GM21825 (cell line): ENCODE measurements at regions not wholly inside any gene's neighbourhood (a gene's known extent, or its start where the extent isn't known, plus 50 kb on each side); places are given as distances from the start of the nearest gene placed in this dataset.

Experiments used
- ATAC-seq: cut with Tn5 transposase; IDR thresholded peaks from one replicate; pipeline ENCODE4 v1.9.1; 2021; ENCODE audit warnings: mild to moderate bottlenecking, moderate library complexity; ENCODE audit not compliant: unreplicated experiment

DNA sequence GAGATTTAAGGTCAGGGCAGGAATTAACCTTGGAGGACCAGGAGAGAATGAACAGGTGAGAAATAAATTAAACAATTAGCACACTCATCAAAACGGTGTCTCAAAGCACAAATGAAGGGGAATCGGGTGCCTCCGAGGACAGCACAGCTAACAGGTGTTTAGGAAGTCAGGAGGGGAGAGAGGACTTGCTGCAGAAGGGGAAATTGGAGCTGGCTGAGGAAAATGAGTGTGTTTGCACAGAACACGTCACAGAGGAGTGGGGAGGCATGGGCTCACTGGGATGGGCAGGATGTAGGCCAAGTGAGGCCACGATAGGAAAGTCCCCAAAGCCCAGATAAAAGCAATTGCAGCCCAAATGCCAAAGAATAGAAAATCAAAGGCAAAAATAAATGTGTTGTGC lies 121.7 kb downstream of the ZNF664 start:
- no peak for ATAC-seq

- no peak for ATAC-seq
Observed at GRCh38 chr12:124096109-124096508, 123.1 kb downstream of the ZNF664 start.

- no peak for ATAC-seq
Observed at GRCh38 chr12:124096869-124097434, 123.9 kb downstream of the ZNF664 start.

GRCh38 chr12:124097701-124098100 lies 124.7 kb downstream of the ZNF664 start:
- no peak for ATAC-seq

DNA sequence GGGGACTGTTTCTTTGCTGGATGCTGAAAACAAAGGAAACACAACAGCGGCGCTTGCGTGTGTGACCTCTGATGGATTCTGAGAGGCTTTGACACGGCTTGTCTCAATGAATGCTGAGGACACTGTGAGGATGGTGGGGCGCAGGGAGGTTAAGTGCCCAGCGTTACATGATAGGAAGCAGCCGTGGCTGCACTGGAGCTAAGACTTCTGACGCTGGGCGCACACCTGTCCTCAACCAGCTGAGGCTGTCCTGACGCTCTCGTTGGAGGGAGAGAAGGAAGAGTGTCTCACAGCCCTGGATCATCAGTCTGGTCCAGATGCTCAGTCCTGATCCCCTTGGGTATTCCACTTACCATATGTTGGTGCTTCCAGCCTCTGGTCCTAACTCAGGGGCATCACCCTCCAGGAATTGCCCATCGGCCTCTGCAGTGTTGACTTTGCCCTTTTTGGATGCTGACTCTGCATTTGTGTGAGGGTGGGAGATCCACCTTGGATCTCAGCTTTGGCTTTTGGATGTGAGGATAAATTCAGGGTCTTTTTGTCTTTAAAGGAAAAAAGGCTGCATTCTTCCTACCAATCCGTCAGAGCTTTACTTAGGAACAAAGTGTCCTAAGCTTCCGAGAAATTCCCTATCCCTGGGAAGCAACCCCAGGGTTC lies 125.2 kb downstream of the ZNF664 start:
- no peak for ATAC-seq

- no peak for ATAC-seq
Observed at GRCh38 chr12:124098887-124099286, 125.9 kb downstream of the ZNF664 start.

DNA sequence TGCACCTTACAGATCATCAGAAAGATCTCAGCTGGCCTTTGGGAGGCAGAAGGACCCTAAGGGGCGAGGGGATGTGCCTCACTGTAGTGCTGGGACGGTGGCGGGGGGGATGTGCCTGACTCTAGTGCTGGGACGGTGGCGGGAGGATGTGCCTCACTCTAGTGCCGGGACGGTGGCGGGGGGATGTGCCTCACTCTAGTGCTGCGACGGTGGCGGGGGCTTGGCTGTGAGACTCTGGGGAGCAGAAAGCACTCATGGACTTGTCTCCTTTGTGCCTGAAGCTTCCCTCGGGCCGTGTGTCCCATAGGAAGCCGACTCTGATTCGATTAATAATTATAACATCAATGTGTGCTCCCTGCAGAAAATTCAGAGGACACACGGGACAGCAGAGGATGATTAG lies 126.6 kb downstream of the ZNF664 start:
- ATAC-seq: no peak

DNA sequence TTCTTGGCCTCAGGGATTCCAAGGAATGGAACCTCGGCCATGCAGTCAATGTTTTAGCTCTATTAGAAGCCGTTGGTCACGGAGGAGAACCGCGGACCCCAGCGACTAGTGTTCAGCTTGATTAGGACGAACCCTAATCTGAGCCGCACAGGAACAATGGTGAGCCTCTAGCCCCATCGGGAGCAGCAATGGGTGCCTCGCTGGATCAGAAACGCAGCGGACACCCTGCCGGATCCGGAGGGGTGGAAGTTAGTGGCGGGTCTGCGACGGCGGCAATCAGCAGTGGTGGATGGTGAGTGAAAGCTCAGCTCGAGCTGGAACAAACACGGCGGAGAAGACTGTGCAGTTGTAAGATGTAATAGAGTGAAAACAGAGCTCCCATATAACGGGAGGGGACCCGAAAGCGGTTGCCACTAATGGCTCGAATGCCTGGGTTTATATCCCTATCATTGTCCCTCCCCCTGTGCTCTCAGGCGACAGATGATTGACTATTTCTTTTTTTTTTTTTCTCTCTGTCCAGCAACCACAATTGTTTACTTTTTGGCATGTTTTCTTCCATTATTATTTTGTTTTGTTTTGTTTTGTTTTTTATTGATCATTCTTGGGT lies 127.7 kb downstream of the ZNF664 start:
- ATAC-seq: no peak

DNA sequence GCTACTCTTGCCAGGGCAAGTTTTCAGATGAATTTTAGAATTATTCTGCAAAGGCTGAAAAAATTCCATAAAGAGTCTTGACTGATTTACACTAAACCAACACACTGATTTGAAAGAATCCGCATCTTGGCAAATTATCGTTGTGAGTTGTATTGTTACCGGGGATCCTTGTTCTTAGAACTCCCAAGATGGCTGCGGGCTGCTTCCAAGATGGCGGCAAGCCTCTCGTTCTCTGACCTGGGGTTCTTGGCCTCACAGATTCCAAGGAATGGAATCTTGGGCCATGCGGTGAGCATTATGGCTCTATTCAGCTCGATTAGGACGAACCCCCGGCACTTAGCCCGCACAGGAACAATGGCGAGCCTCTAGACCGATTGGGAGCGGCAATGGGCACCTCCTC lies 132.5 kb downstream of the ZNF664 start:
- no peak for ATAC-seq

- ATAC-seq: no peak
Observed at GRCh38 chr12:124107351-124107750, 134.3 kb downstream of the ZNF664 start.

- no peak for ATAC-seq
Observed at GRCh38 chr12:124109760-124110159, 136.7 kb downstream of the ZNF664 start.

- no peak for ATAC-seq
Observed at GRCh38 chr12:124110372-124110883, 137.4 kb downstream of the ZNF664 start.

DNA sequence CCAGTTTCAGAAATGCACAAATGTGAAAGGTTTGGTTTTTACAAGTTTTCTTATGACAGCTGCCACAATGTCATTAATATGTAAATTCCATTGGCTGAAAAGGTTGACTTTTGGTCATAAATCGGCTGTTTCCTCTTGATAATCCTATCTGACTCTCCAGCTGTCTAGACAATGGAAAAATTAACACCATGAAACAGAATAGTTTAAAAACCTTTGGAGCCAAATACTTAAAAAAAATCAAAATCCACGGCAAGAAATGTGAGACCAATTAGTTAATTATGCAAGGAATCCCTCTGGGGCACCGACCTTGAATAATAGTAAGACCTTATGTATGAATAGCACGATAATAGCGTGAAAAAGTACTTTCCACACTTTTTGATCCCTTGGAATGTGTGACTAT lies 138.0 kb downstream of the ZNF664 start:
- no peak for ATAC-seq

DNA sequence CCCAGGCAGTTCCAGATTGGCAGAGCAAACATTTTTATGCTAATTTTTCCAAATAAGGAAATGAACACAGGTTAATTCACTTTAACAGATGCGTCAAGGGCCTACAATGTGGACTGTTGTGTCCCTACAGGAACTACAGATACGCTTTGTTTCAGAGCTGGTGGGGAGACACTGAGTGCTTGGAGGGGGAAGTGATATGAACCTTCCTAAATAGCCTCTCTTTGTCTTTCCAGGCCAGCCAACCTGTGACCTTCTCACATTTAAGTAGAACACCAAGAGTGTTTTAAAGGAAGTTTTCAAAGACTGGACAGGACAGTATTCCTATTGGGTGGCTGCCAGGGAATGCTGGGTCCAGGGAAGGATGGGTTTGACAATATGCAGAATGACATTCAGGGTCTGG lies 141.3 kb downstream of the ZNF664 start:
- ATAC-seq: no peak

GRCh38 chr12:124115496-124115895 lies 142.5 kb downstream of the ZNF664 start:
- no peak for ATAC-seq

DNA sequence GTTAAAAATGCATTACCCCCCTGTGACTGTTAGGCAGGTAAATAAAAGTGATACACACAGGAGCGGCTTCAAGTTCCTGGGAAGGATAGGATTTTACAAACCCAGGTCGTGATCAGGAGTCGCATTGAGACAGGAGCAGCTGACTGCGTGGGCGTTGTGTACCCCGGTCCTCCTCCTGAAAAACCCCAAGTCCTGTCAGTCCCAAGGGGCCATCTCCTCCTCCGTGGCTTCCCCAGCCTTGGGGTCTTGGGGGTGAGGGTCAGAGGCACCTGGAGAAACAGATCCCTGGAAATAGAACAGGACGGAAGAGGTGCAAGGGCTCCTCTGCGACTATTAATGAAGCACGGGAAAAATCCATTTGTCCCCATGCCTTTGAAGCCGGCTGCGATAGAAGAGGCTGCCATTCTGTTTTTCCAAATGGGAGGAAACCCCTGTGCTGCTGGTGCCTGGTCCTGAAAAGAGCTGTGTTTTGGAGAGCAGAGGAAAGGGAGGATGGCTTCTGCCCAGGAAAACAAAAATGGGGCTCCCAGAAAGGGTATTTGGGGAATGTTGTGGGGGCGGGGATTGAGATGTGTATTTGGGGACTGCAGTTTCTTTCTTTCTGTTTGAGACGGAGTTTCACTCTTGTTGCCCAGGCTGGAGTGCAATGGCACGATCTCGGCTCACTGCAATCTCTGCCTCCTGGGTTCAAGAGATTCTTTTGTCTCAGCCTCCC lies 143.1 kb downstream of the ZNF664 start:
- no peak for ATAC-seq

GRCh38 chr12:124120739-124121138 lies 147.7 kb downstream of the ZNF664 start:
- no peak for ATAC-seq

DNA sequence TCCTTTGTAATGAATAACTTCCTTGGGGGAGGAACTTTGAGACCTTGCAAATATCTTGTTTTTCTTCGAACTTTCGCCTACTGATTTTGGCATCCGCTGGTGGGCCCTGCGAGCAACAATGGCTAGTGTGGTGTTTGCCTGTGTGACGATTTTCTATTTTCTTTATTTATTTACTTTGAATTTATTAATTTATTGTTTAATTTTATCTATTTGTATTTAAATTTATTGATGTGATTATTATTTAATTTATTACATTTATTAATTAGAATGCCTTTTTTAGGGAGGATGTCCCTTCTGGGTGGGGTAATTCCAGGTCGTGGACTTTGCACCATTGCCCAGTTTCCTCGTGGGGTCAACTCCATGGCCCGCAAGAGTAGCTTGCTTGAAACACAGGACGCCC lies 149.7 kb downstream of the ZNF664 start:
- no peak for ATAC-seq

GRCh38 chr12:124123296-124124000 lies 150.4 kb downstream of the ZNF664 start:
- no peak for ATAC-seq

DNA sequence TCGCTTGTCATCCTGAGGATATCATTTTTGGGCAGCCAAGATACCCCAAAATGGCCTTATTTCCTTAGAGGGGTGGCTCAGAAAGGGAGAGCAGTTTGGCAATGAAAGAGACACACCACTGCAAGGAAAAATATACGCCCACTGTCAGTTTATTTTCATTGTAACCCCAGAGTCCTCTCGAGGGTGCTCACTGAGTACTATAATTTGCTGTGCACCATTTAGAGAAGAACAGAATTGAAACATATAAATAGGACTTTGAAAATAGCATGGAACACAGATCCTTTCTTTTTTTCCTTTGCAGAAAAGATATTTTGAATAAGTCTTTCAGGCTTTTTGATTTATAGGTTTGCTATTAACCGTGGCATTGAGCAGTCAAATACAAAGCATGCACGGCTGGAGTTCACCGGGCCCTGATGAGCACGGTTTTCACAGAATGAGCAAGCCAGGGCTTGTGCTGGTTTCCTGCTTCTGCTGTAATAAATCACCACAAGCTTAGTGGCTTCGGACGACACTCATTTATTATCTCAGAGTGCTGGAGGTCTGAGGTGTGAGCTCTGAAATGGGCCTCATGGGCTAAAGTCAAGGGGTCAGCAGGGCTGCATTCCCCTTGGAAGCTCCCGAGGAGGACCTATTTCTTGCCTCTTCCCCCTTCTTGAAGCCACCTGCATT lies 152.3 kb downstream of the ZNF664 start:
- peak; percentile 83 for ATAC-seq
